ENCODE measurements at regions not wholly inside any gene's neighbourhood (a gene's known extent, or its start where the extent isn't known, plus 50 kb on each side); places are given as distances from the start of the nearest gene placed in this dataset.

- TF ChIP-seq, protein P1, sequence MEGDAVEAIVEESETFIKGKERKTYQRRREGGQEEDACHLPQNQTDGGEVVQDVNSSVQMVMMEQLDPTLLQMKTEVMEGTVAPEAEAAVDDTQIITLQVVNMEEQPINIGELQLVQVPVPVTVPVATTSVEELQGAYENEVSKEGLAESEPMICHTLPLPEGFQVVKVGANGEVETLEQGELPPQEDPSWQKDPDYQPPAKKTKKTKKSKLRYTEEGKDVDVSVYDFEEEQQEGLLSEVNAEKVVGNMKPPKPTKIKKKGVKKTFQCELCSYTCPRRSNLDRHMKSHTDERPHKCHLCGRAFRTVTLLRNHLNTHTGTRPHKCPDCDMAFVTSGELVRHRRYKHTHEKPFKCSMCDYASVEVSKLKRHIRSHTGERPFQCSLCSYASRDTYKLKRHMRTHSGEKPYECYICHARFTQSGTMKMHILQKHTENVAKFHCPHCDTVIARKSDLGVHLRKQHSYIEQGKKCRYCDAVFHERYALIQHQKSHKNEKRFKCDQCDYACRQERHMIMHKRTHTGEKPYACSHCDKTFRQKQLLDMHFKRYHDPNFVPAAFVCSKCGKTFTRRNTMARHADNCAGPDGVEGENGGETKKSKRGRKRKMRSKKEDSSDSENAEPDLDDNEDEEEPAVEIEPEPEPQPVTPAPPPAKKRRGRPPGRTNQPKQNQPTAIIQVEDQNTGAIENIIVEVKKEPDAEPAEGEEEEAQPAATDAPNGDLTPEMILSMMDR (conservative IDR thresholded peaks at IDR 0.05 in 1 of 2, IDR thresholded peaks at IDR 0.05 in 1 of 2; ENCODE audit: low read depth in 1 of 2, low read length in 2 of 2) = peak; percentile 63 to 66
- no peak for TF ChIP-seq EZH2 (IDR thresholded peaks at IDR 0.05; ENCODE audit: low read length, missing control alignments)
These were observed 136.1 kb upstream of the CLINT1 start for GRCh38 chr5:157994906-157995519.
